NCI-H524 (cell line): ENCODE measurements at regions not wholly inside any gene's neighbourhood (a gene's known extent, or its start where the extent isn't known, plus 50 kb on each side); places are given as distances from the start of the nearest gene placed in this dataset.

Experiments used
- DNase-seq, 2 experiments: peaks; one replicate each; lab custom pipeline; 2025; lab: John Stamatoyannopoulos, UW

DNA sequence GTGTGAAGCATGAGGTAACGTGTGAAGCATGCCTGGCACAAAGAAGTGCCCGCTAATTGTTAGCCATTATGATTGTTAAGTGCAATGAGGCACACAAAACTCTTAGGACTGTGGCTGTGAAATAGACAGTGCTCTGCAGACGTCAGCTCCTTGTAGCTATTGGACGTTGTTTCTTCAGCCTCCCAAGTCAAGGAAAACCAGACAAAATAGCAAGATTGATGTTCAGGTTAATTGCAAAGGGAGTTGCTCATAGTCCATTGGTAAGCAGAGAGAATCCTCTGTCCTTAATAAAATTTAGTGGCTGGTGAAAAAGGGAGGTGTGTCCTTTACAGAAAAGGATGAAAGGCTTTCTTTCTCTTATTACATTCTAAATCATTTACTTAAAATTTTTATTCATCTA lies 54.6 kb upstream of the MBP start:
- DNase-seq, result no peak

DNA sequence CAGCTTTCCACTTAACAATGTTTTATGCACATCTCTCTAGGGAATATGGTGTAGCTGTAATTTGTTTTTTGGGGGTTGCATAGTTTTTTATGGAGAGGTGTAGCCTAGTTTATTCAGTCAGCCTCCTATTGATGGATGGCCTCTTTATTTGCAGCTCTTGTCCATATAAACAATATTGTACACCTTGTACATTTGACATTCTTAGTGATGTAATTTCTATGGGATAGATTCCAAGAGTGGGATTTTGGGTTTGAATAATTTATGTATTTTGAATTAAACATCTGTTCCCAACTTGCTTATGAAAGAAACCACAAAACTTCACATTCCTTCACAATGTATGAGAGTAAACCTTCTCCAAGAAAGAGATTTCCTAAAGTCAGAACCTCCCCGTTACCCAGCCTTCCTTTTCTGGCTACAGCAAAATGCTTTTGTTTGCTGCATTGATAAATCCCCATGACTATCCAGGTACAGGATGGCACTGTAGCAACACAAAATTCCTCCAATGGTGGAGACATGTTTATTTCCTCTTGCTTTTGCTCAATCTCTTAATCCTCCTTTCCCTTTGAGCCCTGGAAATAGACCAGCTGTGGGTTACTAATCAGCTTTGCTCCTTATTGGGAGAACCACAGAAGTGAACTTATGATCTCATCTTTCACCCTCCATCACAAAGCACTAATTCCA lies 58.4 kb upstream of the GALR1 start:
- DNase-seq, result peak in 1 of 2 experiments; percentile 72

DNA sequence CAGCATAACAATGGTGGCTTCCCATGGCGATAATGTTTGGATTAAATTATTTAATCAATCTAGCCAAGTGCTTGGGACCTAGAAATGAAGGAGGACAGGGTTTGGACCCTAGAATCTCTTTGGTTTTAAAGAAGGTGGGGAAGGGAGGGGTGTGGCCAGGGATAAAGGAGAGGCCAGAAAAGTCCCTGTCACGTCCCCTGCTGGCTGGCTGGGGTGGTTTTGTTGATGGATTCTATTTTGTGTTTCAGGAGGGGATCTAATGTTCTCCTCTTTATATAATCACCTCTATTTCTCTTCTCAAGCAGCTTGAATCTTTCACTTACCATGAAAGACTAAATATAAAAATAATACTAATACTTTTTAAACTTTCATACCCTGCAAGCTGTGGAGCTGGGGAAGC lies 52.6 kb upstream of the GALR1 start:
- no peak for DNase-seq

DNA sequence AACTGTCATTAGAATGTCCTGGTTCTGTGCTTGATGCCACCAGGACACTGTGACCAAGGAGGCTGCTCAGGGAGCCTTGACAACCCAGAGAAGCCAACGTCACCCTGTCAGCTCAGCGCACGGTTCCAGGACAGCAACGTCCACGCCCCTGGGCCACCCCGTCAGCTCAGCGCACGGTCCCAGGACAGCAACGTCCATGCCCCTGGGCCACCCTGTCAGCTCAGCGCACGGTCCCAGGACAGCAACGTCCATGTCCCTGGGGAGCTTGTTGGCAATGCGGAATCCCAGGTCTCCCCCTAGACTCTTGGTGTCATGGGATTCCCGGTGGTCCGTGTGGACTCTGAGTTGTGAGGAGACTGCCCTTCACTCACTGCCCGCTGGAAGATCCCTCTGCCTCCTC lies 51.0 kb upstream of the GALR1 start:
- DNase-seq, result no peak

DNA sequence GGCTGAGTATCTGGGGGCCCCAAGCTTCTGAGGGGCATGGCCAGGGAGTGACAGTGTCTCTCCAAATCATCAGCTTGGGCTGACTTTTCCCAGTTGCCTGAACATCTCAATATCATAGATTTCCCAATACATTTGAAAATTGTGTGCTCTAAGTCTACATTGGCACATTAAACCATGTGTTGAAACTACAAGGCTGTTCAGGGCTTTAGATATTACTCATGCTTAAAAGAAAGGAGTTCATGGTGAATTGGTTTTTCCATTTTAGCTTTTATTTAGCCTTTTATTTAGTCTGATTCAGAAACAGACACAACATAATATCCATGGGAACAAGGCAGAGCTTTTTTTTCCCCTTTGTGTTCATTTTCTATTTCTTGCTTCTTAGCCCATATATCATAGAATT lies 49.9 kb upstream of the GALR1 start:
- DNase-seq, result no peak
